NCI-H2029 (cell line): ENCODE measurements at regions not wholly inside any gene's neighbourhood (a gene's known extent, or its start where the extent isn't known, plus 50 kb on each side); places are given as distances from the start of the nearest gene placed in this dataset.

Experiments
- DNase-seq: peaks from one replicate; lab custom pipeline; 2025; lab: John Stamatoyannopoulos, UW

DNA sequence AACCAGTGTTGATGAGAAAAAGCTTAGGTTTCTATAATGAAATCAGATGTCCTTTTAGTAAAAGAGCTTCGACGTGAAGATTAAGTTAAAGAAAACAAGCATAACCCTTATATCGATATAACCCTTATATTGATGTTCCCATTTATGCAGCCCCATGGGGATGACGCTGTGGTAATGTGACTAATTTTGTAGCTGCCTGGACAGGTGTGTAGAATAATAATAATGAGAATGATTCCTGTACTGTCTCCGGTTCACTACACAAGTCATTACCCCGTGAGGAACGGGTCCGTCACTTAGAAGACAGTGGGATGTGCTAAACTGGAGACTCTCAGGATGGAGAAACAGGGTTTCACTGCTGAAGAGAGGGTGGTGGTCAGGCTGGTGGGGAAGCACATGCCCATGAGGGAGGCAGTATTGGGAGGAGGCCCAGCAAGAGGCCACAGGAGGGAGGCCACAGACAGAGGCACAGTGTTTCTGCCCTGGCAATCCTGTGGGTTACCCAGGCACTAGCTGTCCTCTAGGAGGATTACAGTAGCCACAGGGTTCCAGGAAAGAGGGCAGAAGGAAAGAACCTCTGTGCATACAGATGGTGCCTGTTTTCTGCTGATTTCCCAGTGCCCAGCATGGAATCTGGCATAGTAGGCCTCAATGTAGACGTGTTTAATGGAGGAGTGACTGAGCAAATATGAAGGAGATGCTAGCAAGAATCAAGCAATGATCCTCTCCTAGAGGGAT lies 191.1 kb upstream of the TSC22D2 start:
- no peak for DNase-seq

DNA sequence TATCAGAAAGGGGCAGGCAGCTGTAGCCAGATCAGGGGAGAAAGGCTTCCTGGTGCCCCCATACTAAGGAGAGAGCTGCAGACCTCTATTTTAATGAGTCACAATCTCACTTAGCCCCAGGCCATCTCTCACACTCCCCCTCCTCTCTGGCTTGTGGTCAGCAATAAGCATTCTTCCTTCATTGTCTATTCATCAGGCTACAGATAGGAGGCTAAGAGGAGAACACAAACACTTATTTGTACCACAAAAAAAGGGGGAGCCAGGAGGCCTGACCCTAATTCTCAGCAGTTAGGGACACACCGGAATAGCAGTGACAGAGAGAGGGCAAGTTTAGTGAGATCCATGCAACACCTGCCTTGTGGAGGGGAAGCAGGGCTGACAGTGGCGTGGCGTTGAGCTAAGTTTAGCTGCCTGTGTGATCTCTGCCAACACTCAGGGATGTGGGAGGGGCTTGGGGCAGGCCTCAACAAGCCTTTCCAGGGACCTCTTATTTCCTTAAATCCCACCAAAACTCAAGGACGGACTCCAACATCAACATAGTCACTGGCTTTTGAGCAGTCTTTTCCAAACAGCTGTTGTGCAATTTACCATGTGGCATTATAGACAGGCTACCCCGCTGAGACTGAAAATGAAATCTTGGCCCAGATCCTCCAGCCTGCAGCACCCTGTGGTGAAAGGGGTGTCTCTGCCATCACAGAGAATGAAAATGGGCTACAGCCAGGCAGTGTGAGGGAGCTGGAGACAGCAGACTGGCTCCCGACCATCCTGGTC lies 191.9 kb upstream of the TSC22D2 start:
- no peak for DNase-seq

DNA sequence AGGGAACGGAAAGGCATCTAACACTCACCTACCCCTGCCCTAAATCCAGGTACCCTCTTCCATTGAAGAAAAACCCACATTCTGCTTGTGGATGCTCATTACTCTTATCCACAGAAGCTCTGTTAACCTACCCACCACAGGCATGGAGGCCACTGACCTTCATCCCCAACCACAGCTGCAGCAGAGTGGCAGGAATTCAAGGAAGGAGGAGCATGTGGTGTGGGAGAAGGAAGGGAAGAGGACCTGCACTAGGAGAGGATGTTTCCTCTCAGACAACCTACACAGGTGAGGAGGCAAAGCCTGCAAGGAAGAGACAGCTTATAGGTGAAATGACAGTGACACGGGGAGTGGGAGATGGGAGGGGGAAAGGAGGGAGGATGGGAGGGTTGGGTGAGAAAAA lies 192.5 kb upstream of the TSC22D2 start:
- DNase-seq: no peak

DNA sequence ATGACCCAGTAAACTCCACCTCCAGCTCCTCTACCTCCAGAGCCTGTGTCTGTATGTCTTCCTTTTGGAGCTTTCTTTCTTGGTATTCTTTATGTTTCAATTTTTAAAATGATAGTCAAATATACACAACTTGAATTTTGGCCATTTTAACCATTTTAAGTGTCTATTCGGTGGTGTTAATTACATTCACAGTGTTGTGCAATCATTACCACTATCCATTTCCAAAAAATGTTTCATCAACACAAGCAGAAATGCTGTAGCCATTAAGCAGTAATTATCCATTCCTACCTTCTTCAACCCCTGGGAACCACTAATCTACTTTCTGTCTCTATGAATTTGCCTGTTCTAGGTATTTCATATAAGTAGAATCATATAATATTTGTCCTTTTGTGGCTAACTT lies 194.5 kb upstream of the TSC22D2 start:
- DNase-seq: no peak

DNA sequence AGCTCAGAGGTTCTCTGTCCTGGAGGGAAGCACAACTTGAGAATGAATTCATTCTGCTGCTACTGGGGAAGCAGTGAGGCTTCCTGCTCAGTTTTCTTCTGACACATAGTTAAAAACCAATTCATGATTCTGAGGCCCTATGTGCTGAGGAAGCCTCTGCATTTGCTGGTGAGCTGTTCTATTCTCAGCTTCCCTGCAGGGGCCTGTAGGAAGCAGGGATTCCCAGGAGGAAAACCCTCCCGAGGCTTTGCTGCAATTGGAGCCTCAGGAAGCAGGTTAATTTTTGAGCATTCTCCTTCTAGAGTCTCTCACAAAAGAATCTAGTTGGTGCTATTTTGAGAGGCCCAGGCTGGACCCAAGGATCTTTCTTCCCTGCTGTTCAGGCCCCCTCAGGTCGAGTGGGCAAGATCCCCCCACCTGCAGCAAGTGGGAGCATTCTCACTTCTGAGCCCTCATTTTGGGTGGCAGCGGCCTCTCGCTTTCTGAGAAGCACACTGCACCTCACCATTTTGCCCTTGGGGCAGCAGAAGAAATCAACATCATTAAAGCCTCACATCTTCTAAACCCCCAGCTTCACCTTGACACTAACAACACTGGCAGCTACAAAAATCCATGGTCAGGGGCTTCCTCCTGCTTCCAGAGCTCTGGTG lies 197.5 kb upstream of the TSC22D2 start:
- no peak for DNase-seq

DNA sequence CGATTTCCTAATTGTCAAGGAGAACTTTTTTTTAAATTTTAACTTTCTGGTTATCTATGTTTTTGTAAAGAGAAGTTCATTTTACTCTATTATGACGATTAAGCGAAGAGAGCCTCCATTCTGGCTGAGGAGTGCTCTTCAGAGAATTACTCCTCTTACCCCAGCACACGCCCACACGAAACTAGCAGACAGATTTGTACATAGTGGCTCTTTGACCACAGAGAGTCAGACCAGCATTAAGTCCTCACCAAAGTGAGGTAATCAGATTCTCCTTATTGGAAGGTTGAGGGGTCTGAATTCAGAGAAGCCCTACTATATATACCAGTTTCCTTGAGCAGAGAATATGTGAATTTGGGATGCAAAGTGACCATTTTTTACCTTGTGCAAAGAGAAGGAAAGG lies 204.8 kb upstream of the TSC22D2 start:
- no peak for DNase-seq

DNA sequence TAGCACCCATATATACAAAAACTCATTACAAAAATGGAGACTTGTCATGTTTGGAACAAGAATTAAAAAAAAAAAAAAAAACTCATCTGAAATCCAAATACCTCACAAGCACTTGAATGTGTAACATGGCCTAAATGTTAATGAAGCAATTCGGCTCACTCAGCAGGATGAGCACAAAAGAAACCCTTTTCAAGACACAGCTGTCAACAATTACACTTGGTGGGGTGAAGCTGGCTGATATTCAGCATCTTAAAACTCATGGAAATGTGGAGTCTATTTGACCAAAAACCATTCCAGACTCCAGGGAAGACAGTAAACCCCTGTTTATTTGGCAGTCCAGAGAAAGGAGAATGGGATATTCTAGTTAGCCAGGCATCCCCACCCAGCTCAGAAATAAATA lies 205.4 kb upstream of the TSC22D2 start:
- DNase-seq: no peak

DNA sequence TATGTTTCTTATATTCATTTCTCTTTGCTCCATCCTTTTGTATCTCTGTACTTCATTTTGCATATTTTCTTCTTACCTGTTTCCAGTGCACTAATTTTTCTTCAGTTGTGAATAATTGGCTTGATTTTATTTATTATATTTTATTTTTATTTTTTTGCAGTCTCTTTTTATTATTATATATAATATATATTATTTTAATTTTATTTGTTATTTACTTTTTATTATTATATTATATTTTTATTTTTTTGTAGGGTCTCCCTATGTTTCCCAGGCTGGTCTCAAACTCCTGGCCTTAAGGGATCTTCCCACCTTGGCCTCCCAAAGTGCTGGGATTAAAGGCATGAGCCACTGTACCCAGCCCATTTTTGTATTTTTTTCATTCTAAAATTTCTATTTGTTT lies 213.1 kb upstream of the TSC22D2 start:
- DNase-seq: no peak

DNA sequence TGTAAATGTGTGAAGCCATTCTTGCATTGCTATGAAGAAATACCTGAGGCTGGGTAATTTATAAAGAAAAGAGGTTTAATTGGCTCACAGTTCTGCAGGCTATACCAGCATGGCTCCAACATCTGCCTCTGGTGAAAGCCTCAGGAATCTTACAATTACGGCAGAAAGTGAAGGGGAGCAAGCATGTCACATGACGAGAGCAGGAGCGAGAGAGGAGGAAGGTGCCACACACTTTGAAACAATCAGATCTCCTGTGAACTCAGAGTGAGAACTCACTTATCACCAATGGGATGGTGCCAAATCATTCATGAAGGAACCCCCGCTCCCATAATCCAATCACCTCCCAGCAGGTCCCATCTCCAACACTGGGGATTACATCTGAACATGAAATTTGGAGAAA lies 213.6 kb upstream of the TSC22D2 start:
- DNase-seq: no peak

DNA sequence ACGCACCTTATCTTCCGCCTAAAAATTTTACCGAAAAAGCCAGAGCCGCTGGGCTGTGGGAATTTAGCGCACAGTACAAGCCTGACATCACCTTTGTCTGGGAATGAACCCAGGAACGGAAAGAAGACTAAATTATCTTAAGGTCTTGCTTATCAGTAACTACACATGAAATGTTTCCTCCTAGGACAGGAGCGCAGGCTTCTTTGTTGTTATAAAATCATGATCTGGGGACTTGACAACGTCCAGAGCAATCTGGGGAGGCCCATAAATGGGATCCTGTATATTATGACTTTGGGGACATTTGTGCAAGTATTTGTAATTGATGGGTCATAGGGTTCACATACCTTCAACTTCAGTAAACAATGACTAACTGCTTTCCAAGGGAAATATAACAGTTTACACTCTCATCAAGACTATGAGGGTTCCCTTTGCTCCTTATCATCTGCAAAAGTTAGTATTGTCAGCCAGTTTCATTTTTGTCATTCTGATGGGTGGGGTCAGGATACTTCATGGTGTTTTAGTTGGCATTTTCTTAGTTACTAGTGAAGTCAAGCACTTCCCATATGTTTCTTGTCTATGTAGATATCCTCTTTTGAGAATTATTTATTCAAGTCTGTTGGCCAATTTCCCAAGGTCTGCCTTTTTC lies 213.9 kb upstream of the PFN2 start:
- no peak for DNase-seq

DNA sequence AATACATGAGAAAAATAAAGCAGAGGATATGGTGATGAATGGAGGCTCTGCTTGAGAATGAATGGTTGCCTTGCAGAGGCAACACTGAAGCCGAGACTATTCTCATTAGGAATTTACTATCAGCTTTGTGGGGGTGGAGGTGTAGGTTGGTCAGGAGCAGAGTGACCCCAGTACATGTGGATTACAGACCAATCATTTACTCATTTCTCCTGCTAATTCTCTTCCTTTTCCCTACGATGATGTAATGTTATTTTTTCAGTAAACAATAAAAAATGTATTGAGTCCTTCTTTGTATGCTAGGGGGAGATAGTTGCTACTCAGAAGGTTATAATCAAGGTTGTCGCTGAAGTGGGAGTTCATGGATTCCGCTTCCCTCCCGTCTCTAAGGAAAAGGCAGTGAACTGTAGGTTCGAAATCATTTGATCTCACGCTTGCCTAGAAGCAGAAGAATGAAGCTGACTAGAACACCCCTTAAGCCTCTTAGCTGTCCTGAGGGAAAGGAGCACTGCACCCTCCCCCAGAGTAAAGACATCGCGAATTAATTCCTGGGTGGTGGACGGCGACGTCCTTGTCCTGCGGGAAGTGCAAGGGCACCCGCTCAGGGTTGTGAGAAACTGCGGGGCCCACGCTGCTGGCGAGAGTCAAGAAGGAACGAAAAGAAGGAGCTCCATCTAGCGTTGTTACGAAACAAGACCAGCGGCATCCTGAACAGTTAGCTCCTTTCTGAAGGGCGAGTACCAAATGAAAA lies 213.2 kb upstream of the PFN2 start:
- DNase-seq: peak; percentile 72

DNA sequence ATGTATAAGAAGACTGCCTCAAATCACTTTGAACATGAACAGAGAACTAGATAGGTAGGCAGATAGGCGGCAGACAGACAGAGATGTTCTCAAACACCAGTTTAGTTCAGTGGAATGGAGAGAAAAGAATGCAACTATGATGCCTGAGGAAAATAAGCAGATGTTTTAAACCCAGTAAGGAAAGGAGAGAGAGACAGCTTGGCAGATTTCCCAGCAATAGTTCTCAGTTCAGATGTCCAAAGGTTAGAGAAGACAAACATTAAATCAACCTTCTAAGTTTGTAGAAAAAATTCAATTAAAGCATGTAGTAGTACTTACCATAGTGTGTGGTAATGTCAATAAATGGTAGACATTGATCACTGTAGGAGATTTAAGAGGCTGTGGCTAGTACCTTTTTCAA lies 209.6 kb upstream of the PFN2 start:
- no peak for DNase-seq

DNA sequence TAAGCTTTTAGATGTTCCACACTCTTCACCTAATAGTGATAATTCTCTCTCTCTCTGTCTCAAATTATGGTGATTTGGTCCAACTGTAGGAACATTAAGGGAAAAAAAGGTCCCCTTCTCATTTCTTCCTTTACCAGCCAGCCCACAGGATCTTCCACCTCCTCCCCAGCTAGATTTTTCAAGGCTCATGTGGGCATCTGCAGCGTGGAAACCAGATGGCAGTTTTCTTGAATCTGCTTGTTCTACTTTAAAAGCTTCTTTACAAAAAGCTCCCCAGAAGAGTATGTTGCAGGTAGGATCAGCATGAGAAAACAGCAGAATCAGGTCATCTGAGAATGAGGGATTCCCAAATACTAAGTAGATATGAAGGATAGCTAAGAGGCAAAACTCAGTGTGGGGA lies 208.6 kb upstream of the PFN2 start:
- no peak for DNase-seq

DNA sequence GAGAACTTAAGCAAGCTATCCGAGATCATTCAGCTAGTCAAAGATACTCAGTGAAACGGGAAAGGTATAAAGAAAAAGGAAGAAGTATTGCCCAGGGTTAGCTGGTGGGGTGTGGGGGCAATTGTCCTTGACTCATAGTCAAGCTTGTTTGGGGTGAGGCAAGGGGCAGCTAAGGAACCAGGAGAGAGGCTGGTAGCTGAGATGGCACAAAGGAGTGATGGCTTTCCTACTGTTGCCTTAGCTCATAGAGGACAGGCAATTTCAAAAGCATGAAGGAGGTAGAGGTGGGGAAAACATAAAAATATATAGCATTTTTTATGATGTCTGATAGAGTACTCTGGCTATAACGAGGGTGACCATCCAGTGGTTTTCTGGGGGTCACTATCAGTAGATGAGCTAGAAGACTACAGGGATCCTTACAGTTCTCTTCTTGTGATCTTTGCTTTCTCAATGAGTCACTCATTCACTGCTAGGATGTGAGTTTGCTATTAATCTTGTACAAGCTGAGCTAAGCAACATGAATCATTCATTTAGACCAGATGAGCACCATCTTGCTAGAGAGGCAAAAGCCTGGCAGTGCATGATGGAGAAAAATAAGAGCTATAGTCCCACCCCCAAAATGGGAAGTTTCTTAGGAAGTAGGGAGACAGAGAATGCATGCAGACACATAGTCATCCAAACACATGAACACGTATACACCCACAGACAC lies 207.1 kb upstream of the PFN2 start:
- DNase-seq: no peak

DNA sequence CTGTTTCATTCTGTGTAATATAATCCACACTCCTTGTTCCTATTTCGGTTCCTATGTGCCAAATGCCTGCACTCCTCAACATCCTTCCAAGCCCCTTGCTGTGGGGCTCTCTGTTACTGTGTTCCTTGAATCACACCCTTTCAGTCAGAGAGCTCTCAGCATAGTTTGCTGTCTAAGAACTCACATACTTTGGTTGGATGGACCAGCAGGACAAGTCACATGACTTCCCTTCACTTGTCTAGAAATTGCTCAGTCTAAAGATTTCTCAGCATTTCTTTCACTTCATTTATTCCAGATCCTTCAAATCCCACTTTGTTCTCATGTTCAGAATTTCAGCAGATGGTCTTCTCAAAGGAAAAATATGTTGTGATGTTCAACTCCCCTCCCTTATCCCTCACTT lies 203.5 kb upstream of the PFN2 start:
- DNase-seq: no peak

DNA sequence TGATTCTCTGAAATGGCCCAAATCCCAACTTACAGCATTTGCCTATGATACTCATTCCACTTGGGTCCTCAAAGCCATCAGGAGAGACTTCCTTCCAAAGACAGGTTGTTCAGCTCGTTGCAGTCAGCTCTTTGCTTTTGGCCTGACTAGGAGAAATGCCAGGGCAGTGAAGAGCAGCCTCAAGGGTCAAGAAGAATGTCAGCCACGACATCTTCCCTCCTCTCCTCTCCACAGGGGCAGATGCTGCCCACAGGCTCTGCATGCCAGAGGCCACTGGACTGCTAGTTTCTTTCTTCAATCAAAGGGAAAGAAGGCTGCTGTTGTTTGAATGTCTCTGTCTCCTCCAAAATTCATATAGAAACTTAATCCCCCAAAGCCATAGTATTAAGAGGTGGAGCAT lies 201.7 kb upstream of the PFN2 start:
- DNase-seq: no peak

DNA sequence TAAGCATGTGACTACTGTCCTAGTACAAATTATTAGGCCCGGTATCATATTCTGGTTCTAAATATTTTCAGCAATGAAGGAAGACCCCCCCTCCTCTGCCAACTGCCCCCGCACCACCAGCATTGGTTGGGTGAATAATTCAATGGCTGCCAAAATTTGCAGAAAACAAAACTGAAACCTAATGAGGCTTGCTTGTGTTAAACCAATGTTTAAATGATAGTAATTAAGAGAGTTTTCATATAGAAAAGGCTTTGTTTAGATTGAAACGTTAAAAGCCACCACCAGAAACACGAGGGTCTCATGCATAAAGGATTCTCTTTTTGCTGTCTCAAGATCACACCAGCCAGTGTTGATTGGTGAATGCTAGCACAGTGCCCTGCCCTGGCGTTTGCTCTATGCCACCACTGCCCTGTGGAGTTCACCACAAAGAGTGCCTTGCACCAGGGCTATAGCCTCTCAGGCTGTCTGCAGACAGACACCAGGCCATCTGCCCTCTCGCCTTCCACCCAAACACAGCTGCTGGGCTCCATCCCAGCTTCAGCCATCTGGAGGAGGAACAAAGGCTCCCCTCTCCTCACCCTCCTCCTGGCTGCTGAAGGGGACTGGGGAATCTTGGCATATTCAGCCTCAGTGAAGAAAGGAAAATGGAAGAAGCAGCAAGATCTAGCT lies 200.3 kb upstream of the PFN2 start:
- no peak for DNase-seq

DNA sequence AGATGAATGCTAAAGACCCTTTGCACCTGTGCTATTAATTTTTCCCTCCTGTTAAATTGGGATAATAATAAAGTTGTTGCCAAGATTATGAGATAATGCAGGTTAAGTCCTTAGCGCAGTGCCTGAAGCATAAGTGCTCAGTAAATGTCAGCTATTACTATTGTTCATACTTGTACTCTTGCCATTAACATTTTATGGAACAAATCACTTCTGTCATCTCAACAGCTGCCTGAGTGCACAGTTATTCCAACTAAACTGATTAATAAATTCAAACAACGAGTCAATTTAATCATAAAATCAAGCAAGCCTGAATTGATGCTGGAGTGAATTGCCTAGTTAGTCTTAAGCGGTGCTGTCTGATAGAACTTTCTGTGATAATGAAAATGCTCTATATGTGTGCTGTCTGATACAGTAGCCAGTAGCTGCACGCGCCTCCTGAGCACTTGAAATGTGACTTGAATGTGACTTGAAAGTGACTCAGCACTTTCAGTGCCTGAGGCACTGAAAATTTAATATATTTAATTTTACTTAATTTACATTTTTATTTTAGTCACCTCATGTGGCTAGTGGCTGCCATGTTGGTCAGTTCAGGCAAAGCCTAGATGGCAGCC lies 198.7 kb upstream of the PFN2 start:
- no peak for DNase-seq

DNA sequence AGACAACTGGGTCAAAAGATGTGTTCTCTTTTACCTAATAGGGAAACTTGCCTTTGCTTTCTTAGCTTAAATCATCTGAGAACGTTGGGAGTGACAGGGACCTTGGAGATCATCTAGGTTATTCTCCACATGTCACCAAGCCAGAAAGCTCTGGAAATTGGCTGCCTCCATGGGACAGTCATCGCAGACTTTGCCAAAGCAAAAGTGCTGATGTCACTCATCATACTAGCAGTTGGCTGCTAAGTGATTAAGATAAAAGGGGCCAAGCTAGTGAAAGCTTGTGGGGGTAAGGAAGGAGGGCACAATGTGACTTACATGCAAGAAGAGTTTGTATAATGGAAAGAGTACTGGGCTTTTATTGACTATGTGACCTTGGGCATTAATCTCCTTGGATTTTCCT lies 198.0 kb upstream of the PFN2 start:
- DNase-seq: no peak

DNA sequence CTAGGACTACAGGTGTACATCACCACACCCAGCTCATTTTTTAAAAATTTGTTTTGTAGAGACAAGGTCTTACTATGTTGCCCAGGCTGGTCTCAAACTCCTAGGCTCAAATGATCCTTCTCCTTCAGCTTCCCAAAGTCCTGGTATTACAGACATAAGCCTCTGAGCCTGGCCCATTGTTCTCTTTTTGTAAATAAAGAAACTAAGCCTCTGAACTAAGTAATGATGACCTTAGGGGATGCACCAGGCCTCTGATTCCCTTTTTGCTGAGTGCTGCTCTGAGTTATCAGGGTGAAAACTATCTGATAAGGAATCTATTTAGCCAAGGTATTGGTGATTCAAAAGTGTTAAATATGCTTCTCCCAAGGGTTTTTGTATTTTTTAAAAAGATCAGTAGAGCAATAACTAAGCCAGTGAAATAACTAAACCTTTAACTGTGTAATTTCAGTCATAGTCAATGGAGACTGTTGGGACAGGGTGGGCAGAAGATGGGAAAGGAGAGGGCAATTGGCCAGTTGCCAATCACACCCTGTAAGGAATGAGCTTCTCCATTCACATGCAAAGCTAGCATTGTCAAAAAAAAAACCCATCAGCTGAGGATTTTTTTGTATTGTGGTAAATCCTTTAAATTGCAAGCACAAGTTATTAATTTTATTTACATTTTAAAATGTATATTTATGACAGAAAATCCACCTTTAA lies 194.8 kb upstream of the PFN2 start:
- DNase-seq: no peak
